COR-L47 (cell line): ENCODE measurements at regions not wholly inside any gene's neighbourhood (a gene's known extent, or its start where the extent isn't known, plus 50 kb on each side); places are given as distances from the start of the nearest gene placed in this dataset.
"Not testable (repeated sequence)": the region's sequence is repeated elsewhere in the genome, so short reads cannot be mapped to it uniquely, and the experiment has no call there.

Source experiments
- DNase-seq: peaks from one replicate; lab custom pipeline; 2025; lab: John Stamatoyannopoulos, UW

GRCh38 chr5:67941614-67942401 is 273.7 kb upstream of the PIK3R1 start:
- no peak for DNase-seq

- no peak for DNase-seq
Observed at GRCh38 chr5:67935908-67936566, 279.5 kb upstream of the PIK3R1 start.

- DNase-seq: no peak
Observed at GRCh38 chr5:67934976-67935375, 280.6 kb upstream of the PIK3R1 start.

GRCh38 chr5:67925511-67925910 is 290.0 kb upstream of the PIK3R1 start:
- no peak for DNase-seq

- DNase-seq: no peak
Observed at GRCh38 chr5:67921004-67921601, 294.5 kb upstream of the PIK3R1 start.

- DNase-seq: not testable (repeated sequence)
Observed at GRCh38 chr5:67919532-67919931, 296.0 kb upstream of the PIK3R1 start.

GRCh38 chr5:67917561-67917960 is 298.0 kb upstream of the PIK3R1 start:
- DNase-seq: no peak

GRCh38 chr5:67910546-67910945 is 305.0 kb upstream of the PIK3R1 start:
- DNase-seq: no peak

GRCh38 chr5:67908126-67908765 is 307.3 kb upstream of the PIK3R1 start:
- DNase-seq: no peak

- no peak for DNase-seq
Observed at GRCh38 chr5:67904366-67904765, 311.2 kb upstream of the PIK3R1 start.

- DNase-seq: no peak
Observed at GRCh38 chr5:67903656-67904055, 311.9 kb upstream of the PIK3R1 start.

GRCh38 chr5:67903121-67903520 is 312.4 kb upstream of the PIK3R1 start:
- DNase-seq: no peak

- DNase-seq: no peak
Observed at GRCh38 chr5:67902497-67902830, 313.1 kb upstream of the PIK3R1 start.

- DNase-seq: no peak
Observed at GRCh38 chr5:67901814-67902496, 313.6 kb upstream of the PIK3R1 start.

- no peak for DNase-seq
Observed at GRCh38 chr5:67900514-67900913, 315.0 kb upstream of the PIK3R1 start.

GRCh38 chr5:67897980-67898379 is 317.6 kb upstream of the PIK3R1 start:
- DNase-seq: no peak

- DNase-seq: no peak
Observed at GRCh38 chr5:67897431-67897830, 318.1 kb upstream of the PIK3R1 start.

GRCh38 chr5:67896930-67897313 is 318.6 kb upstream of the PIK3R1 start:
- DNase-seq: no peak

- no peak for DNase-seq
Observed at GRCh38 chr5:67896311-67896929, 319.1 kb upstream of the PIK3R1 start.

- not testable (repeated sequence) for DNase-seq
Observed at GRCh38 chr5:67889870-67890269, 325.7 kb upstream of the PIK3R1 start.

GRCh38 chr5:67887748-67888161 is 327.8 kb upstream of the PIK3R1 start:
- no peak for DNase-seq

- no peak for DNase-seq
Observed at GRCh38 chr5:67886761-67887160, 328.8 kb upstream of the PIK3R1 start.
